ENCODE measurements at regions not wholly inside any gene's neighbourhood (a gene's known extent, or its start where the extent isn't known, plus 50 kb on each side); places are given as distances from the start of the nearest gene placed in this dataset.
"Not testable (repeated sequence)": the region's sequence is repeated elsewhere in the genome, so short reads cannot be mapped to it uniquely, and the experiment has no call there.

DNA sequence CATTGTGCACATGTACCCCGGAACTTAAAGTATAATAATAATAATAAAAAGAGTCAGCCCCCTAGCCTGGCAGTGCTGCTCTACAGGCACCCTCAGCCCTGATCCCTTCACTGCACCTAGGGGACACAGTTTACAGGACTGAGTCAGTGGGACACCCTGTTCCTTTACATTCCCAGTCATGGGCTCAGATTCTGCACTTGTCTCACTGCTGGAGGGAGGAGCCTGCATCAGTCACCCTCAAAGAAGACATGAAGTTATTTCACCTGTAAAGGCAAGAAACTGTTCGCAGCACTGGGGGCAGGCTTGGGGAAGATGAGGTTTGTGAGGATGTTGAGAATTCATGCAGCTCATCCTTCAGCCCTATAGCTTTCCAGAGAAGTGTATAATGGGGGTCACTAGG is 50.7 kb upstream of the VPREB1 start:
- Mint-ChIP-seq H3K9me3 (ENCODE audit: unreplicated experiment) (no peaks in the 10 kb centered on the region), H3K4me3 (ENCODE audit: unreplicated experiment) (no peak overlapping the region), H3K27ac (ENCODE audit: unreplicated experiment) (no peak overlapping the region), H3K27me3 (ENCODE audit: unreplicated experiment) (peaks cover 52% of the 10 kb centered on the region), H3K4me1 (ENCODE audit: unreplicated experiment) (no peaks in the 10 kb centered on the region), H3K36me3 (ENCODE audit: unreplicated experiment) (no peaks in the 10 kb centered on the region)
- DNase-seq (ENCODE audit: extremely low spot score, unreplicated experiment) = no peak
- TF ChIP-seq, protein P1, sequence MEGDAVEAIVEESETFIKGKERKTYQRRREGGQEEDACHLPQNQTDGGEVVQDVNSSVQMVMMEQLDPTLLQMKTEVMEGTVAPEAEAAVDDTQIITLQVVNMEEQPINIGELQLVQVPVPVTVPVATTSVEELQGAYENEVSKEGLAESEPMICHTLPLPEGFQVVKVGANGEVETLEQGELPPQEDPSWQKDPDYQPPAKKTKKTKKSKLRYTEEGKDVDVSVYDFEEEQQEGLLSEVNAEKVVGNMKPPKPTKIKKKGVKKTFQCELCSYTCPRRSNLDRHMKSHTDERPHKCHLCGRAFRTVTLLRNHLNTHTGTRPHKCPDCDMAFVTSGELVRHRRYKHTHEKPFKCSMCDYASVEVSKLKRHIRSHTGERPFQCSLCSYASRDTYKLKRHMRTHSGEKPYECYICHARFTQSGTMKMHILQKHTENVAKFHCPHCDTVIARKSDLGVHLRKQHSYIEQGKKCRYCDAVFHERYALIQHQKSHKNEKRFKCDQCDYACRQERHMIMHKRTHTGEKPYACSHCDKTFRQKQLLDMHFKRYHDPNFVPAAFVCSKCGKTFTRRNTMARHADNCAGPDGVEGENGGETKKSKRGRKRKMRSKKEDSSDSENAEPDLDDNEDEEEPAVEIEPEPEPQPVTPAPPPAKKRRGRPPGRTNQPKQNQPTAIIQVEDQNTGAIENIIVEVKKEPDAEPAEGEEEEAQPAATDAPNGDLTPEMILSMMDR (IDR thresholded peaks at IDR 0.05) = no peak

DNA sequence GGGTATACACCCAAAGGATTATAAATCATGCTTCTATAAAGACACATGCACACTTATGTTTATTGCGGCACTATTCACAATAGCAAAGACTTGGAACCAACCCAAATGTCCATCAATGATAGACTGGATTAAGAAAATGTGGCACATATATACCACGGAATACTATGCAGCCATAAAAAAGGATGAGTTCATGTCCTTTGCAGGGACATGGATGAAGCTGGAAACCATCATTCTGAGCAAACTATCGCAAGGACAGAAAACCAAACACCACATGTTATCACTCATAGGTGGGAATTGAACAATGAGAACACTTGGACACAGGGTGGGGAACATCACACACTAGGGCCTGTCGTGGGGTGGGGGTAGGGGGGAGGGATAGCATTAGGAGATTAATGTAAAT is 51.1 kb upstream of the VPREB1 start:
- DNase-seq (ENCODE audit: extremely low spot score, unreplicated experiment); H3K9me3 Mint-ChIP-seq (ENCODE audit: unreplicated experiment); H3K27ac Mint-ChIP-seq (ENCODE audit: unreplicated experiment); H3K4me1 Mint-ChIP-seq (ENCODE audit: unreplicated experiment); H3K36me3 Mint-ChIP-seq (ENCODE audit: unreplicated experiment); H3K4me3 Mint-ChIP-seq (ENCODE audit: unreplicated experiment): not testable (repeated sequence)
- peaks cover 49% of the 10 kb centered on the region for H3K27me3 Mint-ChIP-seq (ENCODE audit: unreplicated experiment)

DNA sequence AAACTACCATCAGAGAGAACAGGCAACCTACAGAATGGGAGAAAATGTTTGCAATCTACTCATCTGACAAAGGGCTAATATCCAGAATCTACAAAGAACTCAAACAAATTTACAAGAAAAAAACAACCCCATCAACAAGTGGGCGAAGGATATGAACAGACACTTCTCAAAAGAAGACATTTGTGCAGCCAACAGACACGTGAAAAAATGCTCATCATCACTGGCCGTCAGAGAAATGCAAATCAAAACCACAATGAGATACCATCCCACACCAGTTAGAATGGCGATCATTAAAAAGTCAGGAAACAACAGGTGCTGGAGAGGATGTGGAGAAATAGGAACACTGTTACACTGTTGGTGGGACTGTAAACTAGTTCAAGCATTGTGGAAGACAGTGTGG is 51.6 kb upstream of the VPREB1 start:
- H3K4me1 Mint-ChIP-seq (ENCODE audit: unreplicated experiment); H3K27ac Mint-ChIP-seq (ENCODE audit: unreplicated experiment); H3K36me3 Mint-ChIP-seq (ENCODE audit: unreplicated experiment); H3K9me3 Mint-ChIP-seq (ENCODE audit: unreplicated experiment); DNase-seq (ENCODE audit: extremely low spot score, unreplicated experiment); H3K4me3 Mint-ChIP-seq (ENCODE audit: unreplicated experiment): not testable (repeated sequence)
- H3K27me3 Mint-ChIP-seq (ENCODE audit: unreplicated experiment) = peaks cover 45% of the 10 kb centered on the region

DNA sequence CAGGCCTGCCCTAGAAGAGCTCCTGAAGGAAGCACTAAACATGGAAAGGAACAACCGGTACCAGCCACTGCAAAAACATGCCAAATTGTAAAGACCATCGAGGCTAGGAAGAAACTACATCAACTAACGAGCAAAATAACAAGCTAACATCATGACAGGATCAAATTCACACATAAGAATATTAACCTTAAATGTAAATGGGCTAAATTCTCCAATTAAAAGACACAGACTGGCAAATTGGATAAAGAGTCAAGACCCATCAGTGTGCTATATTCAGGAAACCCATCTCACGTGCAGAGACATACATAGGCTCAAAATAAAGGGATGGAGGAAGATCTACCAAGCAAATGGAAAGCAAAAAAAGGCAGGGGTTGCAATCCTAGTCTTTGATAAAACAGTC is 54.8 kb upstream of the VPREB1 start:
- H3K4me3 Mint-ChIP-seq (ENCODE audit: unreplicated experiment); H3K9me3 Mint-ChIP-seq (ENCODE audit: unreplicated experiment); DNase-seq (ENCODE audit: extremely low spot score, unreplicated experiment); H3K27ac Mint-ChIP-seq (ENCODE audit: unreplicated experiment); H3K36me3 Mint-ChIP-seq (ENCODE audit: unreplicated experiment); H3K4me1 Mint-ChIP-seq (ENCODE audit: unreplicated experiment): not testable (repeated sequence)
- peaks cover 39% of the 10 kb centered on the region for H3K27me3 Mint-ChIP-seq (ENCODE audit: unreplicated experiment)

DNA sequence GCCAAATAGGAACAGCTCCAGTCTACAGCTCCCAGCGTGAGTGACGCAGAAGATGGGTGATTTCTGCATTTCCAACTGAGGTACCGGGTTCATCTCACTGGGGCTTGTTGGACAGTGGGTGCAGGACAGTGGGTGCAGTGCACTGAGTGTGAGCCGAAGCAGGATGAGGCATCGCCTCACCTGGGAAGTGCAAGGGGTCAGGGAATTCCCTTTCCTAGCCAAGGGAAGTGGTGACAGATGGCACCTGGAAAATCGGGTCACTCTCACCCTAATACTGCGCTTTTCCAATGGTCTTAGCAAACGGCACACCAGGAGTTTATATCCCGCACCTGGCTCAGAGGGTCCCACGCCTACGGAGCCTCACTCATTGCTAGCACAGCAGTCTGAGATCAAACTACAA is 56.7 kb upstream of the VPREB1 start:
- H3K4me3 Mint-ChIP-seq (ENCODE audit: unreplicated experiment); DNase-seq (ENCODE audit: extremely low spot score, unreplicated experiment); H3K27ac Mint-ChIP-seq (ENCODE audit: unreplicated experiment); H3K9me3 Mint-ChIP-seq (ENCODE audit: unreplicated experiment); H3K4me1 Mint-ChIP-seq (ENCODE audit: unreplicated experiment); H3K36me3 Mint-ChIP-seq (ENCODE audit: unreplicated experiment): not testable (repeated sequence)
- H3K27me3 Mint-ChIP-seq (ENCODE audit: unreplicated experiment) = peaks cover 53% of the 10 kb centered on the region

DNA sequence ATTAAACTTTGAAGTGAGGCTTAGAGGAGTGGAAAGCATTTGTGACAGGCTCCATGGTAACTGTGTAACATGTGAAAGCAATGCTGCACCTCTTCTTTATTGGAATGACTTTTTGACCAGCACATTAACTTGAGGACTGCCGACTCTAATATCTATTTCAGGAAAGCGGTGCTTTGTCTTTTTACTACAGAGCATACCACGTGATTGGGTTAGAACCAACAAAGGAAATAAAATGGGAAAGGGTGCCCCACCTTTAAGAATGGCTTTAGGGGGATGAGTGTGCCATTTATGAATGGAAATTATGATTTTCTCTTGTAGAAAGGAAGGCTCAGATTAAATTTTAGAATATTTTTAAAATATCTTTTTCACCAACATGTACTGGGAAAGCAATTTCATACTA is 57.3 kb upstream of the VPREB1 start:
- TF ChIP-seq, protein P1 (IDR thresholded peaks at IDR 0.05) = no peak
- H3K4me3 Mint-ChIP-seq (ENCODE audit: unreplicated experiment) = no peak overlapping the region
- H3K36me3 Mint-ChIP-seq (ENCODE audit: unreplicated experiment) = no peaks in the 10 kb centered on the region
- no peak for DNase-seq (ENCODE audit: extremely low spot score, unreplicated experiment)
- H3K27me3 Mint-ChIP-seq (ENCODE audit: unreplicated experiment) = peaks cover 57% of the 10 kb centered on the region
- H3K4me1 Mint-ChIP-seq (ENCODE audit: unreplicated experiment) = no peaks in the 10 kb centered on the region
- no peak overlapping the region for H3K27ac Mint-ChIP-seq (ENCODE audit: unreplicated experiment)
- H3K9me3 Mint-ChIP-seq (ENCODE audit: unreplicated experiment) = no peaks in the 10 kb centered on the region

DNA sequence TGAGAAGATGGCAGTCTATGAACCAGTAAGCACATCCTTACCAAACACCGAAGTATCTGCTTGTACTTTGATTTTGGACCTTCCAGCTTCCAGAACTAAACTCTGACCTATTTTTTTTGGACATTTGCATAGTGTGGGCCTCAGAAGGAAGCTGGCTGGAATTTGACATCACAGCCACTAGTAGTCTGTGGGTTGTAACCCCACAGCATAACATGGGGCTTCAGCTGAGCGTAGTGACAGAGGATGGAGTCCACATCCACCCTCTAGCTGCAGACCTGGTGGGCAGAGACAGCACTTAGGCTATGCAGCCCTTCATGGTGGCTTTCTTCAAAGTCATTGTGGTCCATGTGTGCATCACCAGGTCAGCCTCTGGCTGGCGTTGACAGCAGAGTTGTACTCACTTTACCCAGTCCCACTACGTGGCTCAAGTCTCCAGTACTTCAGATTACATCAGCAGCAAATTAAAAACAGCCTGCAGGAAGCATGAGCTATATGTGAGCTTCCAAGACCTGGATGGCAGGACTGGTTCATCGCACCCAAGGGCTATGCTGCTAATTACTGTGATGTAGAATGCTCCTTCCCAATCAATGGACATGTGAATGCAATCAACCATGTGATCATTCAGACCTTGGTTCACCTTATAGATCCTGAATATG is 58.6 kb upstream of the VPREB1 start:
- Mint-ChIP-seq H3K4me1 (ENCODE audit: unreplicated experiment) (no peaks in the 10 kb centered on the region), H3K27ac (ENCODE audit: unreplicated experiment) (no peak overlapping the region), H3K4me3 (ENCODE audit: unreplicated experiment) (no peak overlapping the region), H3K9me3 (ENCODE audit: unreplicated experiment) (no peaks in the 10 kb centered on the region), H3K27me3 (ENCODE audit: unreplicated experiment) (peaks cover 58% of the 10 kb centered on the region), H3K36me3 (ENCODE audit: unreplicated experiment) (no peaks in the 10 kb centered on the region)
- DNase-seq (ENCODE audit: extremely low spot score, unreplicated experiment) = no peak
- TF ChIP-seq, protein P1 (IDR thresholded peaks at IDR 0.05) = no peak

Measured in osteocyte (in vitro differentiated cells).